ENCODE measurements at regions not wholly inside any gene's neighbourhood (a gene's known extent, or its start where the extent isn't known, plus 50 kb on each side); places are given as distances from the start of the nearest gene placed in this dataset.

GRCh38 chr11:80620867-80621266 lies 1180.0 kb upstream of the TENM4 start:
- WGBS, 2 donors: 84 to 88% methylated on average over 2 of the region's 2 CpGs
- intact Hi-C loops (cut with DNase I): no loop called here

GRCh38 chr11:80617156-80617555 lies 1176.3 kb upstream of the TENM4 start:
- TF ChIP-seq POLR2A (IDR thresholded peaks at IDR 0.05) (no peak), CTCF (IDR thresholded peaks at IDR 0.05) (no peak)
- H3K4me3 ChIP-seq: no peak overlapping the region
- intact Hi-C loops (cut with DNase I): no loop called here
- no peak overlapping the region for H3K27ac ChIP-seq
- no peak for DNase-seq
- no peaks in the 10 kb centered on the region for H3K9me3 ChIP-seq
- H3K36me3 ChIP-seq: no peaks in the 10 kb centered on the region
- no peaks in the 10 kb centered on the region for H3K4me1 ChIP-seq
- no peaks in the 10 kb centered on the region for H3K27me3 ChIP-seq
- 80 to 100% methylated on average over 1 of the region's 1 CpG for WGBS, 2 donors

More at GRCh38 chr11:80620867-80621266, 1180.0 kb upstream of the TENM4 start:
- TF ChIP-seq POLR2A (IDR thresholded peaks at IDR 0.05) (no peak), CTCF (IDR thresholded peaks at IDR 0.05) (no peak)
- Histone ChIP-seq H3K36me3 (no peaks in the 10 kb centered on the region), H3K4me1 (no peaks in the 10 kb centered on the region), H3K27ac (no peak overlapping the region), H3K9me3 (no peaks in the 10 kb centered on the region), H3K4me3 (no peak overlapping the region), H3K27me3 (no peaks in the 10 kb centered on the region)
- no peak for DNase-seq

GRCh38 chr11:80616070-80616800 lies 1175.4 kb upstream of the TENM4 start:
- Histone ChIP-seq H3K36me3 (no peaks in the 10 kb centered on the region), H3K27ac (no peak overlapping the region), H3K4me1 (no peaks in the 10 kb centered on the region), H3K27me3 (no peaks in the 10 kb centered on the region), H3K9me3 (no peaks in the 10 kb centered on the region), H3K4me3 (no peak overlapping the region)
- no peak for TF ChIP-seq CTCF (IDR thresholded peaks at IDR 0.05)
- no peak for TF ChIP-seq POLR2A (IDR thresholded peaks at IDR 0.05)
- 76 to 79% methylated on average over 4 of the region's 4 CpGs for WGBS, 2 donors
- DNase-seq: no peak
- intact Hi-C loops (cut with DNase I): no loop called here

- H3K9me3 ChIP-seq: no peaks in the 10 kb centered on the region
- intact Hi-C loops (cut with DNase I): no loop called here
Measured at GRCh38 chr11:80613655-80614054, 1172.8 kb upstream of the TENM4 start.

More at GRCh38 chr11:80613655-80614054, 1172.8 kb upstream of the TENM4 start:
- H3K4me3 ChIP-seq: no peak overlapping the region
- 17 to 46% methylated on average over 2 of the region's 2 CpGs for WGBS, 2 donors
- no peak overlapping the region for H3K27ac ChIP-seq
- no peaks in the 10 kb centered on the region for H3K27me3 ChIP-seq
- no peaks in the 10 kb centered on the region for H3K36me3 ChIP-seq
- H3K4me1 ChIP-seq: no peaks in the 10 kb centered on the region
- no peak for DNase-seq
- no peak for TF ChIP-seq POLR2A (IDR thresholded peaks at IDR 0.05)
- TF ChIP-seq CTCF (IDR thresholded peaks at IDR 0.05): no peak
